ENCODE measurements at regions not wholly inside any gene's neighbourhood (a gene's known extent, or its start where the extent isn't known, plus 50 kb on each side); places are given as distances from the start of the nearest gene placed in this dataset.

GRCh38 chr6:139608466-139609261, 234.2 kb upstream of the CITED2 start:
- Histone ChIP-seq H3K9ac (ENCODE audit: low read length in 5 of 5) (no peak overlapping the region), H3K27me3 (ENCODE audit: control insufficient read depth in 5 of 5, insufficient read depth in 4 of 5, low read length in 5 of 5) (no peaks in the 10 kb centered on the region), H3K36me3 (ENCODE audit: control insufficient read depth in 5 of 5, insufficient read depth in 5 of 5, low read length in 5 of 5) (no peaks in the 10 kb centered on the region), H3K9me3 (ENCODE audit: control insufficient read depth in 5 of 5, low read length in 5 of 5) (peaks cover 0 to 3% (median 0%) of the 10 kb centered on the region in 5 donors), H3K27ac (ENCODE audit: low read depth, low read length) (no peak overlapping the region), H3K4me1 (ENCODE audit: control insufficient read depth in 5 of 5, insufficient read depth in 5 of 5, low read length in 5 of 5) (peaks cover 0 to under 1% (median 0%) of the 10 kb centered on the region in 5 donors), H3K4me3 (ENCODE audit: low read depth in 1 of 5, low read length in 5 of 5) (no peak overlapping the region)

GRCh38 chr6:139605350-139605749, 230.9 kb upstream of the CITED2 start:
- H3K9ac ChIP-seq (ENCODE audit: low read length in 5 of 5), result no peak overlapping the region
- H3K4me3 ChIP-seq (ENCODE audit: low read depth in 1 of 5, low read length in 5 of 5), result no peak overlapping the region
- H3K36me3 ChIP-seq (ENCODE audit: control insufficient read depth in 5 of 5, insufficient read depth in 5 of 5, low read length in 5 of 5), result no peaks in the 10 kb centered on the region
- H3K9me3 ChIP-seq (ENCODE audit: control insufficient read depth in 5 of 5, low read length in 5 of 5), result peaks cover 0 to 3% (median 0%) of the 10 kb centered on the region in 5 donors
- H3K27ac ChIP-seq (ENCODE audit: low read depth, low read length), result no peak overlapping the region
- H3K4me1 ChIP-seq (ENCODE audit: control insufficient read depth in 5 of 5, insufficient read depth in 5 of 5, low read length in 5 of 5), result peaks cover 0 to 3% (median 0%) of the 10 kb centered on the region in 5 donors
- no peaks in the 10 kb centered on the region for H3K27me3 ChIP-seq (ENCODE audit: control insufficient read depth in 5 of 5, insufficient read depth in 4 of 5, low read length in 5 of 5)

GRCh38 chr6:139603581-139603980, 229.1 kb upstream of the CITED2 start:
- no peak overlapping the region for H3K9ac ChIP-seq (ENCODE audit: low read length in 5 of 5)
- H3K4me3 ChIP-seq (ENCODE audit: low read depth in 1 of 5, low read length in 5 of 5), result no peak overlapping the region
- no peaks in the 10 kb centered on the region for H3K36me3 ChIP-seq (ENCODE audit: control insufficient read depth in 5 of 5, insufficient read depth in 5 of 5, low read length in 5 of 5)
- no peaks in the 10 kb centered on the region for H3K27me3 ChIP-seq (ENCODE audit: control insufficient read depth in 5 of 5, insufficient read depth in 4 of 5, low read length in 5 of 5)
- H3K27ac ChIP-seq (ENCODE audit: low read depth, low read length), result no peak overlapping the region
- peaks cover 0 to 3% (median 0%) of the 10 kb centered on the region in 5 donors for H3K9me3 ChIP-seq (ENCODE audit: control insufficient read depth in 5 of 5, low read length in 5 of 5)
- peaks cover 0 to 4% (median 2%) of the 10 kb centered on the region in 5 donors for H3K4me1 ChIP-seq (ENCODE audit: control insufficient read depth in 5 of 5, insufficient read depth in 5 of 5, low read length in 5 of 5)

- Histone ChIP-seq H3K36me3 (ENCODE audit: control insufficient read depth in 5 of 5, insufficient read depth in 5 of 5, low read length in 5 of 5) (no peaks in the 10 kb centered on the region), H3K27ac (ENCODE audit: low read depth, low read length) (no peak overlapping the region), H3K4me1 (ENCODE audit: control insufficient read depth in 5 of 5, insufficient read depth in 5 of 5, low read length in 5 of 5) (peaks cover 2 to 14% (median 8%) of the 10 kb centered on the region in 5 donors), H3K27me3 (ENCODE audit: control insufficient read depth in 5 of 5, insufficient read depth in 4 of 5, low read length in 5 of 5) (no peaks in the 10 kb centered on the region), H3K9ac (ENCODE audit: low read length in 5 of 5) (no peak overlapping the region), H3K9me3 (ENCODE audit: control insufficient read depth in 5 of 5, low read length in 5 of 5) (peaks cover 0 to 3% (median 0%) of the 10 kb centered on the region in 5 donors), H3K4me3 (ENCODE audit: low read depth in 1 of 5, low read length in 5 of 5) (no peak overlapping the region)
Measured at GRCh38 chr6:139602577-139602976, 228.1 kb upstream of the CITED2 start.

- H3K4me1 ChIP-seq (ENCODE audit: control insufficient read depth in 5 of 5, insufficient read depth in 5 of 5, low read length in 5 of 5), result peaks cover 2 to 23% (median 18%) of the 10 kb centered on the region in 5 donors
- H3K27ac ChIP-seq (ENCODE audit: low read depth, low read length), result no peak overlapping the region
- H3K9ac ChIP-seq (ENCODE audit: low read length in 5 of 5), result no peak overlapping the region
- H3K9me3 ChIP-seq (ENCODE audit: control insufficient read depth in 5 of 5, low read length in 5 of 5), result peaks cover 0 to 3% (median 0%) of the 10 kb centered on the region in 5 donors
- no peak overlapping the region for H3K4me3 ChIP-seq (ENCODE audit: low read depth in 1 of 5, low read length in 5 of 5)
- H3K27me3 ChIP-seq (ENCODE audit: control insufficient read depth in 5 of 5, insufficient read depth in 4 of 5, low read length in 5 of 5), result no peaks in the 10 kb centered on the region
- no peaks in the 10 kb centered on the region for H3K36me3 ChIP-seq (ENCODE audit: control insufficient read depth in 5 of 5, insufficient read depth in 5 of 5, low read length in 5 of 5)
Measured at GRCh38 chr6:139600919-139601475, 226.5 kb upstream of the CITED2 start.

GRCh38 chr6:139600343-139600742, 225.9 kb upstream of the CITED2 start:
- H3K9ac ChIP-seq (ENCODE audit: low read length in 5 of 5), result no peak overlapping the region
- no peaks in the 10 kb centered on the region for H3K36me3 ChIP-seq (ENCODE audit: control insufficient read depth in 5 of 5, insufficient read depth in 5 of 5, low read length in 5 of 5)
- no peak overlapping the region for H3K4me3 ChIP-seq (ENCODE audit: low read depth in 1 of 5, low read length in 5 of 5)
- H3K27ac ChIP-seq (ENCODE audit: low read depth, low read length), result no peak overlapping the region
- peaks cover 0 to under 1% (median 0%) of the 10 kb centered on the region in 5 donors for H3K9me3 ChIP-seq (ENCODE audit: control insufficient read depth in 5 of 5, low read length in 5 of 5)
- H3K4me1 ChIP-seq (ENCODE audit: control insufficient read depth in 5 of 5, insufficient read depth in 5 of 5, low read length in 5 of 5), result peaks cover 2 to 23% (median 18%) of the 10 kb centered on the region in 5 donors
- no peaks in the 10 kb centered on the region for H3K27me3 ChIP-seq (ENCODE audit: control insufficient read depth in 5 of 5, insufficient read depth in 4 of 5, low read length in 5 of 5)

GRCh38 chr6:139597771-139598755, 223.6 kb upstream of the CITED2 start:
- peak overlapping the region in 1 of 5 donors; percentile 32 for H3K4me3 ChIP-seq (ENCODE audit: low read depth in 1 of 5, low read length in 5 of 5)
- H3K9ac ChIP-seq (ENCODE audit: low read length in 5 of 5), result peak overlapping the region in 1 of 5 donors; percentile 48
- peaks cover 3 to 21% (median 18%) of the 10 kb centered on the region in 5 donors for H3K4me1 ChIP-seq (ENCODE audit: control insufficient read depth in 5 of 5, insufficient read depth in 5 of 5, low read length in 5 of 5)
- H3K9me3 ChIP-seq (ENCODE audit: control insufficient read depth in 5 of 5, low read length in 5 of 5), result no peaks in the 10 kb centered on the region
- no peaks in the 10 kb centered on the region for H3K27me3 ChIP-seq (ENCODE audit: control insufficient read depth in 5 of 5, insufficient read depth in 4 of 5, low read length in 5 of 5)
- H3K27ac ChIP-seq (ENCODE audit: low read depth, low read length), result peak overlapping the region; percentile 90
- H3K36me3 ChIP-seq (ENCODE audit: control insufficient read depth in 5 of 5, insufficient read depth in 5 of 5, low read length in 5 of 5), result no peaks in the 10 kb centered on the region

- H3K9me3 ChIP-seq (ENCODE audit: control insufficient read depth in 5 of 5, low read length in 5 of 5), result no peaks in the 10 kb centered on the region
- peak overlapping the region; percentile 90 for H3K27ac ChIP-seq (ENCODE audit: low read depth, low read length)
- H3K4me3 ChIP-seq (ENCODE audit: low read depth in 1 of 5, low read length in 5 of 5), result no peak overlapping the region
- H3K36me3 ChIP-seq (ENCODE audit: control insufficient read depth in 5 of 5, insufficient read depth in 5 of 5, low read length in 5 of 5), result no peaks in the 10 kb centered on the region
- H3K4me1 ChIP-seq (ENCODE audit: control insufficient read depth in 5 of 5, insufficient read depth in 5 of 5, low read length in 5 of 5), result peaks cover 3 to 21% (median 18%) of the 10 kb centered on the region in 5 donors
- no peaks in the 10 kb centered on the region for H3K27me3 ChIP-seq (ENCODE audit: control insufficient read depth in 5 of 5, insufficient read depth in 4 of 5, low read length in 5 of 5)
- H3K9ac ChIP-seq (ENCODE audit: low read length in 5 of 5), result peak overlapping the region in 1 of 5 donors; percentile 40
Measured at GRCh38 chr6:139597087-139597763, 222.8 kb upstream of the CITED2 start.

GRCh38 chr6:139595183-139595582, 220.7 kb upstream of the CITED2 start:
- no peak overlapping the region for H3K9ac ChIP-seq (ENCODE audit: low read length in 5 of 5)
- no peak overlapping the region for H3K27ac ChIP-seq (ENCODE audit: low read depth, low read length)
- H3K4me1 ChIP-seq (ENCODE audit: control insufficient read depth in 5 of 5, insufficient read depth in 5 of 5, low read length in 5 of 5), result peaks cover 3 to 28% (median 21%) of the 10 kb centered on the region in 5 donors
- no peaks in the 10 kb centered on the region for H3K9me3 ChIP-seq (ENCODE audit: control insufficient read depth in 5 of 5, low read length in 5 of 5)
- H3K27me3 ChIP-seq (ENCODE audit: control insufficient read depth in 5 of 5, insufficient read depth in 4 of 5, low read length in 5 of 5), result no peaks in the 10 kb centered on the region
- no peaks in the 10 kb centered on the region for H3K36me3 ChIP-seq (ENCODE audit: control insufficient read depth in 5 of 5, insufficient read depth in 5 of 5, low read length in 5 of 5)
- no peak overlapping the region for H3K4me3 ChIP-seq (ENCODE audit: low read depth in 1 of 5, low read length in 5 of 5)
